Peyer's patch (tissue), 4 donors: ENCODE measurements at regions not wholly inside any gene's neighbourhood (a gene's known extent, or its start where the extent isn't known, plus 50 kb on each side); places are given as distances from the start of the nearest gene placed in this dataset.

Source experiments
- CTCF ChIP-seq, 6 experiments: fragments of 450-650 bp in 4 of 6; fragments of 200-600 bp in 2 of 6; sonication (generic) in 1 of 6; IDR thresholded peaks; one replicate each; pipeline ENCODE4 v1.5.1; 2017 to 2019; ENCODE audit warnings: antibody characterized with exemption in 6 of 6, mild to moderate bottlenecking in 3 of 6, moderate library complexity in 1 of 6
- POLR2A ChIP-seq, 2 donors: fragments of 450-650 bp; IDR thresholded peaks; one replicate each; pipeline ENCODE4 v1.5.1; 2017; ENCODE audit warnings: antibody characterized with exemption in 2 of 2, mild to moderate bottlenecking in 2 of 2, moderate library complexity in 2 of 2

GRCh38 chr5:58081435-58081834, 378.5 kb downstream of the PLK2 start:
- TF ChIP-seq CTCF (IDR thresholded peaks at IDR 0.05), result no peak
- TF ChIP-seq POLR2A (IDR thresholded peaks at IDR 0.05), result no peak
